HL-60/S4 treated with retinoic acid at 250 ng/mL for 4 days and 3 days (cell line): ENCODE measurements at regions not wholly inside any gene's neighbourhood (a gene's known extent, or its start where the extent isn't known, plus 50 kb on each side); places are given as distances from the start of the nearest gene placed in this dataset.

Source experiments
- in situ Hi-C: fragments of 300-500 bp; cut with MboI; formaldehyde crosslinking; loops from 2 replicates; pipeline ENCODE4 v1.7.0; 2022; ENCODE audit warnings: low sequenced_read_pairs

DNA sequence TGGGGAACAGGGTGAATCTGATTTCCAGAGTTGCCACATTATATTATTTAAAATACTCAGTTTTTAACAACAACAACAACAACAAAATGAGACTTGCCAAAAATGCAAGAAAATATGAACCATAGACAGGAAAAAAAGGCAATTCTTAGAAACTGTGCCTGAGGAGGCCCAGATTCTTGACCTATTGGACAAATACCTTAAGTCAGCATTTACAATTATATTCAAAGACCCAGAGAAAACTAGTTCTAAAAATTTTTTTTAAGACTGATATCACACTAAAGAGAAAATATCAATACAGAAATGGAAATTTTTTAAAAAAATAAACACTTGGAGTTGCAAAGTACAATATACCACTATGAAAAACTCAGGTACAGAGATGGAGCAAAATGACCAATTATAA, 152.8 kb upstream of the LYPLAL1 start:
- in situ Hi-C loops = no loop called here

DNA sequence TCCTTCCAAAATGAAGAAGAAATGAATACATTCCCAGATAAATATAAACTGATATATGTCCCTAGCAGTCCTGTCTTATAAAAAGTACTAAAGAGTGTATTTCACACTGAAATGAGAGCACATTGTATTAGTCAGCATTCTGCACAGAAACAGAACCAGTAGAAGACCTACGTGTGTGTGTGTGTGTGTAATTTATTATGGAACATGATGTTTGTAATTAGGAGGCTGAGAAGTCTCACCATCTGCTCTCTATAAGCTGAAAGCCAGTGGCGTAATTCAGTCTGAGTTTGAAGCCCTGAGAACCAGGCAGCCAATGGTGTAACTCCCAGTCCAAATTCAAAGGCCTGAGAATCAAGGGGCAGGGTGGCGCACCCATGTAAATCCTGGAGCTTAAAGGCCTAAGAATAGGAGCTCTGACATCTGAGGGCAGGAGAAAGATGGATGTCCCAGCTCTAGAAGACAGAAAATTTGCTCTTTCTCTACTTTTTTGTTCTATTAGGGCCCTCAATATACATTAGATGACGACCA, 146.5 kb upstream of the LYPLAL1 start:
- in situ Hi-C loops = no loop called here

DNA sequence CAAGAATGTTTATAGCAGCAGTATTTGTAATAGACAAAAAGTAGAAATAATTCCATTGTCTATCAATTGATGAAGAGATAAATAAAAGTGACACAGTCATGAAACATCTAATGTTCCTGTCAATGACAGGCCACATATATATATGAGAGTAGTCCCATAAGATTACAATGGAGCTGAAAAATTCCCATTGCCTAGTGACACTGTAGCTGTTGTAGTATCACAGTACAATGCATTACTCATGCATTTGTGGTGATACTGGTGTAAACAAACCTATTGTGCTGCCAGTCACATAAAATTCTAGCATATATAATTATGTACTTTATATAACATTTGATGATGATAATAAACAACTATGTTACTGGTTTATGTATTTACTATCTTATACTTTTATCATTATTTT, 141.9 kb upstream of the LYPLAL1 start:
- in situ Hi-C loops = no loop called here

DNA sequence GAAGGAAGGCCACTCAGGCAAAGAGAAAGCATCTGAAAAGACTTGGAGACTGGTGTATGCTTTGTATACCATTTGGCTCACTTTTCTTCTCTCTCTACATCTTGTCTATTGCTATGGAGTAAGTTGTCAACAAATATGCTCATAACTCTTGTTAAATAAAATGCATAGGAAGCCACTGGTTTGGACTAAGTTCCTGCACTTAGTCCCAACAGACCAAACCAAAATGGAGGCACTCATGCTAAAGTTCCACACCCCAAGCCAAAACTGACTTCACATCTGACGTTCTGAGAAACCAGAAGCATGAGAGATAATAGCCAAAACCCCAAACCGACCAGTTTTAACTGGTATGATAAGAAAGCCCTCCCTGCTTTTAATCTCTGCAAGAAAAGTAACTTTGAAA, 135.3 kb upstream of the LYPLAL1 start:
- in situ Hi-C loops = no loop called here

GRCh38 chr1:219039017-219039681, 134.5 kb upstream of the LYPLAL1 start:
- in situ Hi-C loops = no loop called here

DNA sequence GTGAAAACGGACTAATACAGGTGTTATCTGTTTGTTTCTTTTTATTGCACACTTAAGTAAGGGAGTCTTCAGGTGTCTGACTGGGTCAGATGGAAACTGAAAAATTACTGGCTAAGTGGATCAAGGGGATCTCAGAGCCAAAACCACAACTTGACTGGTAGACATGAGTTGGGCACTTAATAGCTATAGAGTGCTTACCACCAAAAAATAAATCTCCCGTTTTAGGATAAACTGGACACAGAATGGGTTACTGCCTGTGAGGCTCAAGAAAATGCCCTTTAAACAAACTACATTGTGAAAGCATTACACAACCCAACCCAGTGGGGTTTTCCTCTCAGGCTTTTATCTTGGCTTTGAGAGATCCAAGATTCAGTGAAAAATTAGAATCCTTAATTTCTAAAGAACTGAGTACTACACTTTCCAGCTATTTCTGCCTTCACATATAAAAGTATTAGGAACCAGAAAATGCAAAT, 134.0 kb upstream of the LYPLAL1 start:
- in situ Hi-C loops = no loop called here

DNA sequence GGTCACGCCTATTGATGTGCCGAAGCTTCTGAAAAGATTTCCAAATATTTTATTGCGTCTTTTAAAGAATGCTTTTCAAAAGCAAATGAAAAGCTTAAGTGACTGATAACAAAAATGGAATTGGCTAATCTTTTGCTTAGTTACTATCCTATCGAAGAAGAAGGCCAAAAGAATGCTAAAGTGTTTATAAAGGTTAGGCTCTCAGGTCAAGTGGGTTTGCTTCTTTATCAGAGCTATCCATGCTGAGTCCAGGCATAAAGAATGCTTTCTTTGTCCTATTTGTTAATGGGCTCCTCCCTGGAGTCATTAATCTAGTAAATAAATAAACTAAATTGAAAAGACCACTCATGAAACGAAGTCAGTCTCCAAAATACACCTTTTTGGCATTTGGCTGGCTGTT, 133.4 kb upstream of the LYPLAL1 start:
- in situ Hi-C loops = no loop called here

GRCh38 chr1:219041141-219041540, 132.5 kb upstream of the LYPLAL1 start:
- in situ Hi-C loops = no loop called here

DNA sequence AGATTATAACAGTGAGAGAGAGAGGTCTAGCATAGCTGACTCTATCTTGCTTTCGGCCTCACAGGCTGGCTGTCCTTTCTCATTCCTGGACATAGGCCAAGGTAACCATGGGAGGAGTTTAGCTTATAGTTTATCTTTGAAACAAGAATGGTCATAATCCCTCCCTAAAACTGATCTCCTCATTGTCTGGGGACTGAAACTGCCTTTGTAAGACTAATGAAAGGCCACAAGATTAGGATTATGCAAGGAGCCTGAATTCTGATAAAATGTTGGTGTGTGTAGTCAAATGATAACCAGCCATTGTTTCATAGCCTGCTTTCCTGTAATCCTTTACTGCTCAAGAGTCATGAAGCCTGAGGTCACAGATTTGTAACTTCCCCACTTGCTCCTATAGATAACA, 131.9 kb upstream of the LYPLAL1 start:
- in situ Hi-C loops = no loop called here

GRCh38 chr1:219042769-219043168, 130.9 kb upstream of the LYPLAL1 start:
- in situ Hi-C loops = no loop called here

DNA sequence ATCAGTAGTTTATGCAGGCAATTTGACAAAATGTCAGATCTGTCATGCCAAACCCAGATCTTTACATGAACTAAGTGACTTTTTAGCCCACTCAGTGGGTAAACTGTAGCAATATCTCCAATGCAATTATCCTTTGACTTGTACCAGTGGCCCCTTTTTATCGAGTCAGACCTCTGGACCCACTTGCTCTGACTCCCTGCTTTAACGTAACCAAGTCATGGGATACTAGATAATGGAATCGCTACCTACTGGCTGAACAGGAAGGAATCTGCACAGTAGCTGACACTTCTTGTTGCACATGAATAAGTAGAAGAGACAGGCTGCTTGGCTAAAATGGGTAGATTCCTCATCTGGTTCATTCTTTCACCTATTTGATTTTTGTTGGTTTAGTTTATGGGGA, 128.4 kb upstream of the LYPLAL1 start:
- in situ Hi-C loops = no loop called here

DNA sequence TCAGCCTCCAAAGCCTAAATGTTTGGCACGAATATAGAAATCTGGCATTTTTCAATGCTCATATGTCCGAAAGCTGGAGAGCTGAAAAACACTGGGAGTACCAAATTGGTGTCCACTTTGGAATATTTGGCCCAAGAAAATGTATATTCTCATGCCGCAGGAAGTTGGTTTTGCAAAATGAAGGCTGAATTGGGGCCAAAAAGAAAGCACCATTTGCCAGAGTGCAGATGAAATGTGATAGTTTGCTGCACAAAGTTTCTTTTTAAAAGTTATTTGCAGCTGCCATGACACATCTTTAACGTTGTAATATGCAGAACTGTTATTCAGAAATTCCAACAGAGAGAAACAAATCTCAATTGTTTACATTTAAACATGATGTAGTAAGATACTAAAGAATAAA, 124.2 kb upstream of the LYPLAL1 start:
- in situ Hi-C loops = no loop called here

DNA sequence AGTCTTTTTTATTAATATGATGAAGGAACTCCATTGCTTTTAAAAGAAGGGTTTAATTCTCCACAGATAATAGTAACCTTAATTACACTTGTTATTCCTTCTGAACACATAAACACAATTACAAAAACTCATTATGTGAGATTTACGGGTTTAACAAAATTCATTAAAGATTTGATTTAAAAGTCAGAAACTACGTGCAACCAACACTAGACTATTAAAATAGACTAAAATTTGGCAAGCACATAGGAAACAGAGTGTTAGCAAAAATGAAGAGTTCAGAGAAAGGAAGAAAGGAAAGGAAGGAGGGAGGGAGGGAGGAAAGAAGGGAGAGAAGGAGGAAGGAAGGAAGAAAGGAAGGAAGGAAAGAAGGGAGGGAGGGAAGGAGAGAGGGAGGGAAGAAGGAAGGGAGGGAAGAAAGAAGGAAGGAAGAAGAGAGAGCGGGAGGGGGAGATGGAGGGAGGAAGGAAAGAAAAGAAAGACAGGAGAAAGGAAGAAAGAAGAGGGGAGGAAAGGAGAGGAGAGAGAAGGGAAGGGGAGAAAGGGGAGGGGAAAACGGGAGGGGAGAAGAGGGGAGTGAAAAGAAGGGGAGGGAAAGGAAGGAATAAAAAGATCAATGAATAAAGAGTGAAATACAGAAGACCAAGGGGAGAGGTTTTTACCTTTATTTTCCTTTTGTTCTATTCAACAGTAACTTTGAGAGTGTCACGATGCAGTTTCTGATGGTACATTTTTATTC, 123.4 kb upstream of the LYPLAL1 start:
- in situ Hi-C loops = no loop called here

DNA sequence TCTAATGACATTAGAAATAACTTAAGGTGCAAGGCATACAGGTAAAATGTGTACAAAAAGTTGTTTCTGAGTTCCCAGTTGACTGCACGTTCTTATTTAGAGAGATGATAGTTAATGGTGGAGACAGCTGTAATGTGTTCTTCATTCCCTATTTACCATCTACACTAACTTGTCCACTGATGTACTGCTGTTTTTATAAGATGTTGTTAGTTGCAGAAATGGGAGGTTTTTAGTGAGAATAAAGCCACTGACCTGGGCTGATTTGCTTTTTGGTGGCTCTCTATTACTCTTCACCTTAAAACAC, 122.9 kb upstream of the LYPLAL1 start:
- in situ Hi-C loops = no loop called here

DNA sequence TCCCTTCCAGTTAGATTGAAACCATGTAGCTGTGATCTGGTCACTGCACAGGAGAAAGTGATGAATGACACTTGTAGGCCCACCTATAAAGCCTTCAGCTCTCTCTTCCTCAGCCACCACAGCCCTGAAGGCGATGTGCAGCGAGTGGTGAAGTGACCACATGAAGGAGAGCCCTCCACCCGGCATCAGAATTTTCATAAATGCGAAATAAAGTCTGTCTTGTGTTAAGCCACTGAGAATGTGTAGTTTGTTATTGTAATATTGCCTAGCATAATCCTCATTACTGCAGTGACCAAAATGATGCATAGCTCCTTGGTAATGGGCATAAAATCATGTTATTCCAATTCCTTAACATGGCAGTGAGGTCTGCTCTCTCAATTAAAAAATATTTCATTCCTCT, 122.1 kb upstream of the LYPLAL1 start:
- in situ Hi-C loops = no loop called here

DNA sequence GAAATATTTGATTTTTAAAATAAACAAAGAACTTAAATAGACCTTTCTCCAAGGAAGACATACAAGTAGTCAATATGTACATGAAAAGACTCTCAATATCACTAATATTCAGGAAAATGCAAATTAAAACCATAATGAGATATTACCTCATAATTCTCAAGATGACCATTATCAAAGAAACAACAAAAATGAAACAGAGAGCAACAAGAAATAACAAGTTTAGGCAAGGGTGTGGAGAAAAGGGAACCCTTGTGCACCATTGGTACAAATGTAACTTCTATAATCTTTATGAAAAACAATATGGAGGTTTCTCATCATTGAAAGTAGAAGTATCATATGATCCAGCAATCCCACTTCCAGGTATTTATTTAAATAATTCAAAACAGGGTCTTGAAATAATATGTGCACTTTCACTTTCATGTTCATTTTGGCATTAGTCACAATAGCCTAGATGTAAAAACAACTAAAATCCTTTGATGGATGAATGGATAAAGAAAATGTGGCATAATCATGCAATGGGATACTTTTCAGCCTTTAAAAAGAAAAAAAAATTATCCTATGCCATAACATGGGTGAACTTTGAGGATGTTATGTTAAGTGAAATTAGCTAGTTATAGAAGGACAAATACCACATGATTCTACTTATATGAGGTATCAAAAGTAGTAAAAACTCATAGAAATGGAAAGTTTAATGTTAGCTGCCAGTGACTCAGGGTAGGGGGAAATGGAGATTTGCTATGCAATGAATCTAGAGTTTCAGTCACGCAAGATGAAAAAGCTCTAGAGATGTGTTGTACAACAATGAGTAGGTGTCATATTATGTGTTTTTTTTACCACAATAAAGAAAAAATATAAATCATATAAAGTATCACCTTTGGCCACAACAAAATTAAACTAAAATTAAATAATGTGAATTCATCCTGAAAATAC, 114.5 kb upstream of the LYPLAL1 start:
- in situ Hi-C loops = no loop called here

- in situ Hi-C loops = no loop called here
Observed at GRCh38 chr1:219060798-219061197, 112.9 kb upstream of the LYPLAL1 start.

DNA sequence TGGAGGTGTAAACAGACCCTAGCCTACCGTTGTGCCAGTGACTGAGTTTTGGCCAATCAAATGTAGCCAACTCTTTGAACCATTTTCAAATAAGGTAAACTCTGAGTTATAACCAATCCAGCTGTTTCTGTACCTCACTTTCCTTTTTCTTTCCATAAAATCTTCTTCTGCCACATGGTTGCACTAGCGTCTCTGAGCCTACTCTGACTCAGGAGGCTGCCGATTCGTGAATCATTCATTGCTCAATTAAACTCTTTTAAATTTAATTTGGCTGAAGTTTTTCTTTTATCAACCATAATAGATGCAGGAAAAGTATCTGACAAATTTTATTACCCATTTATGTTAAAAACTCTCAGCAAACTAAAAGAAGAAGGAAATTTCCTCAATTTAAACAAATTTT, 111.5 kb upstream of the LYPLAL1 start:
- in situ Hi-C loops = no loop called here

DNA sequence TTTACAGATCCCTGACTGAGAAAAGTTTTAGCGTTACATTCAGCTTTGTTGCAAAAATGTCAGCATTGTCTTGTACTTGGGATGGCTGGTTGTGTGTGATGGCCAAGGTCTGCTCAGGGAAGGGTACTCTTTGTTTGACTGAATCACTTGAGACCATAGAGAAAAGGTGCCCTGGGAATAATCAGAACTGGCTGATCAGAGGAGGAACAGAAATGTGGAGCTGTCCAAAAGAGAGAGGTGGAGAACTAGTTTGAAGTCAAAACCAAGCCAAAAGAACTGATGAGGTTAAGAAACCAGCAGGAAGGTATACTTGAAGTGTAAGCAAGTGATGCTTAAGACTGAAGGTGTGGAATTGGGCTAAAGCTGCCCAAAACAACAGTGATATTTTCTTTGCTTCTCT, 107.6 kb upstream of the LYPLAL1 start:
- in situ Hi-C loops = no loop called here

- in situ Hi-C loops = no loop called here
Observed at GRCh38 chr1:219066631-219067349, 106.9 kb upstream of the LYPLAL1 start.

GRCh38 chr1:219067350-219067712, 106.3 kb upstream of the LYPLAL1 start:
- in situ Hi-C loops = no loop called here
